Esophagus muscularis mucosa (tissue), 3 donors: ENCODE measurements at regions not wholly inside any gene's neighbourhood (a gene's known extent, or its start where the extent isn't known, plus 50 kb on each side); places are given as distances from the start of the nearest gene placed in this dataset.

Source experiments
- POLR2A ChIP-seq: fragments of 450-650 bp; IDR thresholded peaks from one replicate; pipeline ENCODE4 v1.6.1; 2017; ENCODE audit warnings: antibody characterized with exemption, moderate library complexity, mild to moderate bottlenecking, low read depth
- TF ChIP-seq, protein P1 (sequence below), 3 experiments: fragments of 200-600 bp in 2 of 3; fragments of 450-650 bp in 1 of 3; sonication (generic) in 2 of 3; IDR thresholded peaks; one replicate each; pipeline ENCODE4 v1.5.1; 2017 to 2019; ENCODE audit warnings: antibody characterized with exemption in 3 of 3, mild to moderate bottlenecking in 2 of 3, moderate library complexity in 1 of 3

DNA sequence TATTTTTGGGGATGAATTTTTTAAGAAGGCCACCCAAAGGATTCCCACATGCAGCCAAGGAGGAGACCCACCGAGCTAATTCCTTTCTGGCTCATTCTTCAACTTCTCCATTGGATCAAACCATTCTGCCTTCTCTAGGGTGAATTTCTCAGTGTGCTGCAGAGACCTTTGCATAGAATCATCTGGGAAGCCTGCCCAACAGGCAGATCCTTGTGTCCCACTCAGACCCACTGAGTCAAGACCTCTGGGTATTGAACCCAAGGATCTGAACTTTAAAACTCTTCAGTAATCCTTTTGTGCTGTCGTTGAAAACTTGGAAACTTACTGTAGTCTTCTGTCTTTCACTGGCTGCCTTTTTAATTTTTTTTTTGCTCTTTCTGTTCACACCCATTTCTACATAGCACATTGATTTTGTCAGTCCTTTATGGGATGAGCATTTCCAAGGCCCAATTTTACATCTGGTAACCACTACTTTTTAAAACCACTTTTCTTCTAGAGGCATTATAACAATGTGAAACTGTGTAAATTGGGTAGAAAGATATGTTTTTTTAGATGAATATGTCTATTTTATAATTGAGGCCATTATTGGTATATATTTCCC is 120.2 kb downstream of the TSN start:
- no peak for TF ChIP-seq POLR2A
- TF ChIP-seq, protein P1, sequence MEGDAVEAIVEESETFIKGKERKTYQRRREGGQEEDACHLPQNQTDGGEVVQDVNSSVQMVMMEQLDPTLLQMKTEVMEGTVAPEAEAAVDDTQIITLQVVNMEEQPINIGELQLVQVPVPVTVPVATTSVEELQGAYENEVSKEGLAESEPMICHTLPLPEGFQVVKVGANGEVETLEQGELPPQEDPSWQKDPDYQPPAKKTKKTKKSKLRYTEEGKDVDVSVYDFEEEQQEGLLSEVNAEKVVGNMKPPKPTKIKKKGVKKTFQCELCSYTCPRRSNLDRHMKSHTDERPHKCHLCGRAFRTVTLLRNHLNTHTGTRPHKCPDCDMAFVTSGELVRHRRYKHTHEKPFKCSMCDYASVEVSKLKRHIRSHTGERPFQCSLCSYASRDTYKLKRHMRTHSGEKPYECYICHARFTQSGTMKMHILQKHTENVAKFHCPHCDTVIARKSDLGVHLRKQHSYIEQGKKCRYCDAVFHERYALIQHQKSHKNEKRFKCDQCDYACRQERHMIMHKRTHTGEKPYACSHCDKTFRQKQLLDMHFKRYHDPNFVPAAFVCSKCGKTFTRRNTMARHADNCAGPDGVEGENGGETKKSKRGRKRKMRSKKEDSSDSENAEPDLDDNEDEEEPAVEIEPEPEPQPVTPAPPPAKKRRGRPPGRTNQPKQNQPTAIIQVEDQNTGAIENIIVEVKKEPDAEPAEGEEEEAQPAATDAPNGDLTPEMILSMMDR (IDR thresholded peaks at IDR 0.05), result no peak
